Keratinocyte (primary cell): ENCODE measurements at regions not wholly inside any gene's neighbourhood (a gene's known extent, or its start where the extent isn't known, plus 50 kb on each side); places are given as distances from the start of the nearest gene placed in this dataset.

Experiments used
- DNase-seq: peaks from one replicate; pipeline ENCODE4 v3.0.0-alpha.2; 2011; ENCODE audit warnings: low read depth, missing footprints, low spot score
- FAIRE-seq: peaks from 2 replicates; lab custom pipeline; 2011; peaks lifted over from hg19 to GRCh38; lab: Jason Lieb, UNC
- H2AFZ ChIP-seq: 2 replicates; pipeline ENCODE4 v1.6.0; 2012; ENCODE audit warnings: low read length, control low read depth, inconsistent platforms; ENCODE audit not compliant: control insufficient read depth
- H3K27ac ChIP-seq: 2 replicates; pipeline ENCODE4 v1.5.1; 2011; ENCODE audit warnings: low read length; ENCODE audit not compliant: control insufficient read depth, insufficient read depth
- H3K27me3 ChIP-seq: 3 replicates; pipeline ENCODE4 v1.6.0; 2011; ENCODE audit warnings: low read length; ENCODE audit not compliant: control insufficient read depth, insufficient read depth; ENCODE audit errors: extremely low read depth
- H3K36me3 ChIP-seq, 2 experiments: 2 replicates in 1 of 2; 3 replicates in 1 of 2; pipeline ENCODE4 v1.5.1; 2011; ENCODE audit warnings: low read length in 2 of 2, mild to moderate bottlenecking in 1 of 2; ENCODE audit not compliant: control insufficient read depth in 2 of 2, insufficient read depth in 2 of 2; ENCODE audit errors: extremely low read depth in 1 of 2
- H3K4me1 ChIP-seq: 3 replicates; pipeline ENCODE4 v1.5.1; 2011; ENCODE audit warnings: low read length; ENCODE audit not compliant: control insufficient read depth, insufficient read depth; ENCODE audit errors: extremely low read depth
- H3K4me2 ChIP-seq: 3 replicates; pipeline ENCODE4 v1.6.0; 2011; ENCODE audit warnings: low read depth, low read length; ENCODE audit not compliant: control insufficient read depth, insufficient read depth; ENCODE audit errors: extremely low read depth
- H3K4me3 ChIP-seq, 3 experiments: fragments of 200-600 bp in 1 of 3; sonication (generic) in 1 of 3; 2 replicates in 2 of 3; 3 replicates in 1 of 3; pipeline ENCODE4 v1.5.1; 2011 to 2016; ENCODE audit warnings: low read length in 3 of 3, mild to moderate bottlenecking in 3 of 3, control low read depth in 2 of 3, inconsistent platforms in 1 of 3, low read depth in 1 of 3, mixed read lengths in 1 of 3, mixed run types in 1 of 3, moderate library complexity in 1 of 3; ENCODE audit not compliant: control insufficient read depth in 2 of 3, insufficient read depth in 2 of 3; ENCODE audit errors: extremely low read depth in 1 of 3
- H3K79me2 ChIP-seq: 2 replicates; pipeline ENCODE4 v1.6.0; 2012; ENCODE audit warnings: low read length; ENCODE audit not compliant: control insufficient read depth, insufficient read depth
- H3K9ac ChIP-seq: 3 replicates; pipeline ENCODE4 v1.6.0; 2011; ENCODE audit warnings: low read length; ENCODE audit not compliant: control insufficient read depth, insufficient read depth; ENCODE audit errors: extremely low read depth
- H3K9me1 ChIP-seq: 3 replicates; pipeline ENCODE4 v1.6.0; 2011; ENCODE audit warnings: low read length; ENCODE audit not compliant: control insufficient read depth, insufficient read depth; ENCODE audit errors: extremely low read depth
- H3K9me3 ChIP-seq: 2 replicates; pipeline ENCODE4 v1.5.1; 2012; ENCODE audit warnings: low read depth, low read length; ENCODE audit not compliant: control insufficient read depth
- H4K20me1 ChIP-seq: 3 replicates; pipeline ENCODE4 v1.6.0; 2011; ENCODE audit warnings: low read length; ENCODE audit not compliant: control insufficient read depth, insufficient read depth; ENCODE audit errors: extremely low read depth
- EZH2 ChIP-seq: IDR thresholded peaks from one replicate; pipeline ENCODE4 v1.6.1; 2012; ENCODE audit warnings: inconsistent platforms, mild to moderate bottlenecking, low read length, moderate library complexity
- dilution Hi-C: fragments of 300-500 bp; cut with MboI; formaldehyde crosslinking; loops from one replicate; pipeline ENCODE4 v1.7.0; 2020; ENCODE audit warnings: low sequenced_read_pairs; ENCODE audit not compliant: extremely low pct_ligation_motif_present
- TF ChIP-seq, protein P1 (sequence below), 3 experiments: IDR thresholded peaks in 1 of 3; conservative IDR thresholded peaks in 1 of 3; optimal IDR thresholded peaks in 1 of 3; 2 replicates in 2 of 3; 3 replicates in 1 of 3; pipeline versions ENCODE3 to v1.5.1; 2011; ENCODE audit warnings: low read length in 3 of 3, mild to moderate bottlenecking in 3 of 3, moderate library complexity in 2 of 3, control low read depth in 1 of 3, inconsistent platforms in 1 of 3; ENCODE audit not compliant: insufficient read depth in 2 of 3; ENCODE audit errors: extremely low read depth in 1 of 3

DNA sequence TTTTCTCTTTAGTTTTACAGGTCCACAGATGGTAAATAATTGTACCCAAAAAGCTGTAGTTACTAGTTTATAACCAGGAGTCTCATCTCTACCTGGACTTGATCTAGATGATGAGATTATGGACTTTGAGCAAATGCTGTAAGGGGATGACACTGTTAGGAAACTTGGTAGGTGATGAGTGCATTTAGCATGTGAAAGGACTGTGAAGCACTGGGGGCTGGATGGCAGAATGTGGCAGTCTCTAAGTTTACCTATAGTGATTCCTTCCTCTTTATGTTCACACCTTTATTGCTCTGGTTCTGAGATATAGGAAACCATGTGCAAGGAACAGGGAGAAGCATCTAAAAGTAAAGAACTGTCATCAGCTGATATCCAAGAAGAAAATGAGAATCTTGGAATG lies 230.7 kb upstream of the CHORDC1 start:
- no peak overlapping the region for H2AFZ ChIP-seq
- no peak overlapping the region for H3K9ac ChIP-seq
- peaks cover 7% of the 10 kb centered on the region for H3K4me1 ChIP-seq
- H4K20me1 ChIP-seq, result no peaks in the 10 kb centered on the region
- DNase-seq (no peak), FAIRE-seq (no peak)
- dilution Hi-C loops, result no loop called here
- H3K4me3 ChIP-seq, result no peak overlapping the region
- no peaks in the 10 kb centered on the region for H3K36me3 ChIP-seq
- no peaks in the 10 kb centered on the region for H3K9me1 ChIP-seq
- no peak overlapping the region for H3K27ac ChIP-seq
- TF ChIP-seq, protein P1, sequence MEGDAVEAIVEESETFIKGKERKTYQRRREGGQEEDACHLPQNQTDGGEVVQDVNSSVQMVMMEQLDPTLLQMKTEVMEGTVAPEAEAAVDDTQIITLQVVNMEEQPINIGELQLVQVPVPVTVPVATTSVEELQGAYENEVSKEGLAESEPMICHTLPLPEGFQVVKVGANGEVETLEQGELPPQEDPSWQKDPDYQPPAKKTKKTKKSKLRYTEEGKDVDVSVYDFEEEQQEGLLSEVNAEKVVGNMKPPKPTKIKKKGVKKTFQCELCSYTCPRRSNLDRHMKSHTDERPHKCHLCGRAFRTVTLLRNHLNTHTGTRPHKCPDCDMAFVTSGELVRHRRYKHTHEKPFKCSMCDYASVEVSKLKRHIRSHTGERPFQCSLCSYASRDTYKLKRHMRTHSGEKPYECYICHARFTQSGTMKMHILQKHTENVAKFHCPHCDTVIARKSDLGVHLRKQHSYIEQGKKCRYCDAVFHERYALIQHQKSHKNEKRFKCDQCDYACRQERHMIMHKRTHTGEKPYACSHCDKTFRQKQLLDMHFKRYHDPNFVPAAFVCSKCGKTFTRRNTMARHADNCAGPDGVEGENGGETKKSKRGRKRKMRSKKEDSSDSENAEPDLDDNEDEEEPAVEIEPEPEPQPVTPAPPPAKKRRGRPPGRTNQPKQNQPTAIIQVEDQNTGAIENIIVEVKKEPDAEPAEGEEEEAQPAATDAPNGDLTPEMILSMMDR (optimal IDR thresholded peaks at IDR 0.05 in 1 of 3, IDR thresholded peaks at IDR 0.05 in 1 of 3, conservative IDR thresholded peaks at IDR 0.05 in 1 of 3; ENCODE audit: extremely low read depth in 1 of 3, insufficient read depth in 2 of 3, low read length in 3 of 3), result no peak
- no peak for TF ChIP-seq EZH2
- H3K79me2 ChIP-seq, result no peaks in the 10 kb centered on the region
- peaks cover 3% of the 10 kb centered on the region for H3K27me3 ChIP-seq
- no peaks in the 10 kb centered on the region for H3K9me3 ChIP-seq
- no peak overlapping the region for H3K4me2 ChIP-seq

DNA sequence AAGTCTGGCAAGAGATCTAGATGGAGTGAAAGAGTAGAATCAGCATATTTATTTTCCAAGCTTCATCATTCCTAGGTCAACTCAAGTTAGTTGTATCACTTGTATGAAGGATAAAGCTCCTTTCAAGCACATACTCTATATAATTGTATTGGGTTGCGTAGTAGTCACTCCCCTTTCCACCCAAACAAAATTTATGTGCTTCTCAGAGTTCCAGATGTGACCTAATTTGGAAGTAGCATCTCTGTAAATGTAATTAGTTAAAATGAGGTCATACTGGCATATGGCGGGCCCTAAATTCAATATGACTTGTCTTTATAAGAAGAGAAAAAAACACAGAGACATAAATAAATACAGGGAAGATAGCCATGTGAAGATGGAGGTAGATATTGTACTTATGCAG lies 226.8 kb upstream of the CHORDC1 start:
- Histone ChIP-seq H3K4me3 (no peak overlapping the region), H3K79me2 (no peaks in the 10 kb centered on the region), H3K9me3 (no peaks in the 10 kb centered on the region), H3K4me1 (peaks cover 3% of the 10 kb centered on the region), H3K9me1 (no peaks in the 10 kb centered on the region), H3K36me3 (no peaks in the 10 kb centered on the region), H3K27me3 (peaks cover 8% of the 10 kb centered on the region), H3K9ac (no peak overlapping the region), H4K20me1 (no peaks in the 10 kb centered on the region), H3K4me2 (no peak overlapping the region), H3K27ac (no peak overlapping the region), H2AFZ (no peak overlapping the region)
- dilution Hi-C loops, result no loop called here
- FAIRE-seq (no peak), DNase-seq (no peak)
- no peak for TF ChIP-seq EZH2
- TF ChIP-seq, protein P1 (optimal IDR thresholded peaks at IDR 0.05 in 1 of 3, IDR thresholded peaks at IDR 0.05 in 1 of 3, conservative IDR thresholded peaks at IDR 0.05 in 1 of 3; ENCODE audit: extremely low read depth in 1 of 3, insufficient read depth in 2 of 3, low read length in 3 of 3), result no peak
